SIG-M5 treated with dmso at 0.1 percent for 504 hours (cell line): ENCODE measurements at regions not wholly inside any gene's neighbourhood (a gene's known extent, or its start where the extent isn't known, plus 50 kb on each side); places are given as distances from the start of the nearest gene placed in this dataset.
"Not testable (repeated sequence)": the region's sequence is repeated elsewhere in the genome, so short reads cannot be mapped to it uniquely, and the experiment has no call there.

ENCODE experiments used
- DNase-seq: peaks from one replicate; lab custom pipeline; 2025; ENCODE audit not compliant: unreplicated experiment; lab: John Stamatoyannopoulos, UW

DNA sequence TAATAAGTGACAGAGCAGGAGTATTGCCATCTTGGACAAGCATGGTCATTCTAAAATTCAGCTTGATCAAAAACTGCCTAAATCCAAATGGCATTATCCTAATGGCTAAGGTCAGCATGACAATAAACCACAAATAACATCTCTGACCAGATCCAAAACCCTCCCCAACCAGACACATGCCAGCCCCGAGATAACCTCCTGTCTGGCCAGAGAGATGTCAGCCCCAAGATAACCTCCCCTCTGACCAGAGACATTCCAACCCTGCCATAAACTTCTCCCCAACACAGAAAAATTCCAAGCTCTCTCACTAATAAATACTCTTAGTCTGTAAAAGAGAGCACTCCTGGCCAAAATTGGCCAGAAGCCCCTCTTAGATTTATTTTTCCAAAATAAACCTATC, 470.5 kb upstream of the UBE2E2 start:
- DNase-seq: no peak

DNA sequence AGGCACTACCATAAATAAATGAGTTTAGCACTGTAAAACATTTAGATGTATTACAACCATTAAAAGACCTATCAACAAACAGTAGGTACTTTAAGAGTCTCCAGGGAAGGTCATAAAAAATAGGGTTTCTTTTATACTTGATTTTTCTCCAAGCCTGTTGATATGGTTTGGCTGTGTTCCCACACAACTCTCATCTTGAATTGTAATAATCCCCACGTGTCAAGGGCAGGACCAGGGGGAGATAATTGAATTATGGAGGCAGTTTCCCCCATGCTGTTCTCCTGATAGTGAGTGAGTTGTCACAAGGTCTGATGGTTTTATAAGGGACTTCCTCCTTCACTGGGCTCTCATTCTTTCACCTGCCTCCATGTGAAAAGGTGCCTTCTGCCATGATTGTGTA, 468.9 kb upstream of the UBE2E2 start:
- no peak for DNase-seq

DNA sequence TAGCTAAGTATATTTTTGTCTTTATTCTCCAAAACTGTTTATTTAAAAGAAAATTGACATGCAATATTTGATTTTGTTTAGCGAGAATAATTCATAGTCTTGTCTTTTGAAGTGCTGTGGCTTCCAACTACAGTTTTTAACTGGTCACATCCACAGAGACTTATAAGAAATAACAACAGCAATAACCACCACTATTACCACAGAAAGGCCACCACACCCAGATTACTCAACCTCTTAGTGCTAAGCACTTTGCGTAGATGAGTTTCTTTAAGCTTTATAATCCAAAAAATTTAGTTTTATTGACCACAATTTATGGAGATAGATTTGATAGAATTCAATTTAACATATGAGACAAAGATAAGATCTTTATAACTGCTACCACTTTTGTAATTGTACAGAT, 468.4 kb upstream of the UBE2E2 start:
- DNase-seq: no peak

DNA sequence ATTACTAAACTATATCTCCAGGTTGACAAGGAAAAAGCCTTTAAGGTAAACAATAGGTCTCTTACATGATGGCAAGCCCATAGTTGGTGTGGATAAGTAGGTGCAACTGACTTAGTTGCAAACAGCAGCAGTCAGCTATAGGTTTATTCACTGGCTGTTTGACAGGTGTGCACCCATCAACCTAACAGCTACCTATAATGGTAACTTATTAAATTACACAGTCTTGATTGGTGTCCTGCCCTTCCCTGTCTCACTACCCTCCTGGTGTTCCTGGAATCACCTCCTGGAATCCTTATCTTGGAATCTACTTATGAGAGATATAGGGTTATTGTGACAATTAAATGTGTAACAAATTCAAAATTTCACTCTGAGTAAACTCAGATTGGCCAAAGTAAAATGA, 467.8 kb upstream of the UBE2E2 start:
- DNase-seq: no peak

DNA sequence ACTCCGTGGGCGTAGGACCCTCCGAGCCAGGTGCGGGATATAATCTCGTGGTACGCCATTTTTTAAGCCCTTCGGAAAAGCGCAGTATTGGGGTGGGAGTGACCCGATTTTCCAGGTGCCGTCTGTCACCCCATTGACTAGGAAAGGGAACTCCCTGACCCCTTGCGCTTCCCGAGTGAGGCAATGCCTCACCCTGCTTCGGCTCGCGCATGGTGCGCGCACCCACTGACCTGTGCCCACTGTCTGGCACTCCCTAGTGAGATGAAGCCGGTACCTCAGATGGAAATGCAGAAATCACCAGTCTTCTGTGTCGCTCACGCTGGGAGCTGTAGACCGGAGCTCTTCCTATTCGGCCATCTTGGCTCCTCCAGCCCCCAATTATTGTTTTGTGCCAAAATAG, 459.7 kb upstream of the UBE2E2 start:
- not testable (repeated sequence) for DNase-seq

DNA sequence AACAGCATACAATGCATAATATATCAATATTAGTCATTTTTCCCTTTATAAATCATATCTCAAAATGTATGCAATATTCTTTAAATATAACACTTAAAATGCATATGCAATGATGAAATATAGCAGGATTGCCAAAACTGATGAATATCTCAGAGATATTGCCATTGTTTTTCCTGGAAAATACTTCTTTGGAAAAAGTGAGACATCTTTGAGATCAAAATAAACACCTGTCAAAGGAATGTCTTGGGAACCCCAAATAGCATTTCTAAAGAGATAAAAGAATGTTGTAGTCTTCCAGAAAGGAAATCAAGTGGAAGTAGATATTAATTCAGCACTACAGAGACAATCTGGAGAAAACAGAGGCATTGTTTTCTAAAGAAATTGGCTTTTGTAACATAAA, 457.8 kb upstream of the UBE2E2 start:
- no peak for DNase-seq

DNA sequence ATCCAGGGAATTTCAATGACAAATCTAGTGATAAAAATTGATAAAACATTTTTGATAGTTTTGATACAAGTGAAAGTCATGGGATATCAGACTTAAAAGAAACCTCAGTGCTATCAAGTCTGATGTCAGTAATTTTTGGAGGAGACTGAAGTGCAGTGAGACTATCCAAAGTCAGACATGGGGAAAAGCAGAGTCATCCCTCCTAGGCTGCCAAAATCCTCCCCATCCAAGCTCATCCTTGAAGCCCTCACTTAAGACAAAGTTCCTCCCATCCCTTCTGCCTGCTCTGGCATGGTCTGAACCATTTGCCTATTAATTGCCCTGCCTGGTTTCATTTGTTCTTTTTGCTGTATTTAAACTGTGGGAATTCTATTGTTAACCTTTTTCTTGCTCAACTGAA, 456.9 kb upstream of the UBE2E2 start:
- no peak for DNase-seq

DNA sequence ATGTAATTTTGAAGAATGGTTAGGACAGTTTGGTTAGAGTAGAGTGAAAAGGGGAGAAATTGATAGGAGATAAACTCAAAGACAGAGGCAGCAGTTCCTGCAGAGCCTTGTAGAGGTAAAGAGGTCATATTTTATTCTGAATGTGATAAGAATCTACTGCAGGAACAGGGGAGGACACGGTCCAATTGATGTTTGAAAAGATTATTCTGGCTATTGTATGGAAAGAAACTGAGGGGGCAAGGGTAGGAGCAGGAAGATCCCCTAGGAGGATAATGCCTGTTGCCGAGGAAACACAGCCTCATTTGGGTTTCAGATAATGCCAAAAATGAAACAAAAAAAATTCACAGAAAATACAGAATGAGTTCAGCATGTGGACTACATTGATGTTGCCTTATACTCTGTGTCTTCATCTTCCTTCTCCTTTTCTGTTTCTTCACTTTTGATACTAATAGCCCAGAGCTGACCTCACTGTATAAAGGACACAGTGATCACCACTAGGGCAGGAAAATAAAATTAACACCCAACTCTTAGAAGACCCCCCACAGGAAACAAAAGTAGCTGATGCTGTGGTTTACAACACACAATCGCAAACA, 454.6 kb upstream of the UBE2E2 start:
- no peak for DNase-seq

DNA sequence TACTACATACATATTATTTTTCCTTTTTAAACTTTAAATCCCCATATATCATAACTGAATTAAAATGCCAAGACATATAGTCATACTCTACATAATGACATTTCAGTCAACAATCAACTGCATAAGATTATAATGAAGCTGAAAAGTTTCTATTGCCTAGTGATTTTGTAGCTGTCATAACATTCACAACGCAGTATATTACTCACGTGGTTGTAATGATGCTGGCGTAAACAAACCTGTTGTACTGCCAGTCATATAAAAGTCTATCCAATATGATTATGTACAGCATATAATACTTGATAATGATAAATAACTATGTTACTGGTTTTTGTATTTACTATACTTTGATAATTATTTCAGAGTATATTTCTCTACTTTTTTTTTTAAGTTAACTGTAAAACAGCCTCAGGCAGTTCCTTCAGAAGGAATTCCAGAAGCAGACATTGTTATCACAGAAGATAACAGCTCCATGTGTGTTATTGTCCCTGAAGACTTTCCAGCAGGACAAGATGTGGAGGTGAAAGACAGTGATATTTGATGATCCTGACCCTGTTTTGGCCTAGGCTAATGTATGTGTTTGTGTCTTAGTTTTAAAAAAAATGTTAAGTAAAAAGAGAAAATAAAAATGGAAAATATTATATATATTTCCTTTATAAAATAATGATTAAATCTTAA, 443.4 kb upstream of the UBE2E2 start:
- no peak for DNase-seq

DNA sequence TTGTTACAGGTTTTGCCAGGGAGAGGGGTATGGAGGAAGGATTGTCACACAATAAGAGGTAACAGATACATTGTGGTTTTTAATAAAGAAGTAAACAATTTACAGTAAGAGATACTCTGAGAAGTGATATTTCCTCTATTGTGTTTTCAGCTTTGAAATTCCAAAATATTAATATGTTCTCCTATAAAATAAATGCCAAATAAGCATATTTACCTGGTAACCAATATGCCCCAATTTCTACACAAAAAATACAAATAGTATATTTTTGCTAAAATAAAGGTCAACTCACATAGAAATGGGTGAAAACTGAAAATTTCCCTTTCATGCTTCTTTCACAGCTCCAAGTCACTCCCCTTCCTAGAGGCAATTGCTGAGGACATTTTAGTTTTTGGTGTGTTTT, 437.4 kb upstream of the UBE2E2 start:
- DNase-seq: no peak

DNA sequence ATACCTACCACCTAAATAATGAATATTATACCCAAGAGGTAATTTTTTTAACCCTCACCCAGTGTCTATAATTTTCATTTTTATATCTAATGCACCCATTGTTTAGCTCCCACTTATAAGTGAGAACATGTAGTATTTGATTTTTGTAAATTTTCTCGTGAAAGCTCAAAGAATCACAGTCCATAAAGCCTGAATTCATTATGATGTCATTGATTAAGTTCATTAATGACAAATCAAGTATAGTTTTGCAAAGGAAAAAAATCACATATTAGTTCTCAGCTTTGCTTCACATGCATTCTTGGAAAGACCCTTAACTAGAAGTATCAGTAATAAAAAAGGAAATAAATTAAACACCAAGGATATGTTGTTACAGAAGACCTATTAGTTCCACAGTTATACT, 425.3 kb upstream of the UBE2E2 start:
- no peak for DNase-seq

DNA sequence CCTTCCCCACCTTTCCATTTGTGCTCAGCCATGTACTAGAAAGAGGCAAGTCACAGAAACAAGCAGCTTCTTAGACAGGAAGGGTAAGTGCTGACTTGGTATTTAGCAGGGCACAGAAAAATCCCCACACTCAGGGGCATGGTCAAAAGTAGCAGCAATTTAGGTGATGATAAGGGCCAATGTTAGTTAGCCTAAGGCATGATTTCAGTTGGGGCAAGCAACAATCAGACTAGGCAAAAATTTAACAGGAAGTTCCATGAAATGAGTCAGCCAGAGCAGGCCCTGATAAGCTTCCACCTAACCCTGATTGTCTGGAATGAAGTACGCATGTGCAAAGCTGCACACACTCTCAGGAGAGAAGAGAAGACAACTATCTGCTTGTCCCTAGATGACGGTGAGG, 423.4 kb upstream of the UBE2E2 start:
- no peak for DNase-seq

DNA sequence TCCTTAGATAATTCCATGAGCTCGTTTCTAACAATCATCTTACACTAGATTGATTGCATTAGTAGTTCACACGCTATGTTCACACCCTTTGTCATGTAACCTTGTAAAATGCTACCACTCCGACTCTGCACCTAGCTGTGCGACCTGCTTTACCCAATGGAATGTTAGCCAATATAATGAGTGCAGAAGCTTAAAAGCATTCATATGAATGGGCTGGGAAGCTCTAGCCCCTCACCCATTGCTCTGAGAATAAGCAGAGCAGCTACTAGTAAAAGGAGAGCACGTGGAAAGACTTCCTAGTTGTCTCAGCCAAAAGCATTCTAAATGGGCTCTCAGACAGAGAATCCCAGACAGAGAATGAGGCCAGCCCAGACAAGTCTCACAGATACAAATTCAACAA, 410.6 kb upstream of the UBE2E2 start:
- DNase-seq: no peak

DNA sequence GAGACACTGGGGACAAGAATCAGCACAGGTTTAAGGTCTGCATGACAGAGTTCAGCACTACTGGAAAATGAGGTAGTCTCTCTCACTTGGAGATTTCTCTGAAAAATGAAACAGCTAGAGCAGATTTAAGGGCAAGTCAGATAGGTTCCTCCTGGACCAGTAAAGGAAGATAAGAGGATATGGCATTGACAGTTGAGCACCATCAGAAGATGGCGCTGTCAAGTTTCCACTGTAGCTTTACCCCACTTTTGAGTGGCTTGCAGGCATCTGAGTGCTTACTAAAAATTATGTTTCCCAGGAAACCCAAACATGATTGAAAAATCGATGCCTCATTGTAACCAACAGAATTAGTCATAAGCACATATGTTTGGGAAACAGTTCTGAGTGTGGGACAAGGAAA, 407.2 kb upstream of the UBE2E2 start:
- DNase-seq: no peak

DNA sequence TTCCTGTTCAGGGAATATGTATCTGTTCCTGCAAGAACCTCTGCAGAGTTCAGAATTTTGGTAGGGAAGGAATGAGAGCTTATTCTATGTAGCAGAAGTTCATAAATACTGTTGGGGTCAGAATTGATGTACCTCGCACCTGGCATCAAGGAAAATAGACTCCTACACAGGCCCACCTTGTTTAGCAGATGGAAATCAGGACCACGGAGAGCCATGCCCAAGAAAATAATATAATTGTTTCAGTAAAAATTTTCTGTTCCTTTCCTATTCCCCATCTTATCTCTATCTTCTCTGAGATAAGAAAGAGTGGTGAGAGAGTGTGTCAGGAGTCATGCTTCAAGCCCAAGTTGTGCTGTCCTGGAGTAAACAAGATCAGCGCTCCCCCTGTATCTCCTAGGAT, 404.7 kb upstream of the UBE2E2 start:
- DNase-seq: no peak

DNA sequence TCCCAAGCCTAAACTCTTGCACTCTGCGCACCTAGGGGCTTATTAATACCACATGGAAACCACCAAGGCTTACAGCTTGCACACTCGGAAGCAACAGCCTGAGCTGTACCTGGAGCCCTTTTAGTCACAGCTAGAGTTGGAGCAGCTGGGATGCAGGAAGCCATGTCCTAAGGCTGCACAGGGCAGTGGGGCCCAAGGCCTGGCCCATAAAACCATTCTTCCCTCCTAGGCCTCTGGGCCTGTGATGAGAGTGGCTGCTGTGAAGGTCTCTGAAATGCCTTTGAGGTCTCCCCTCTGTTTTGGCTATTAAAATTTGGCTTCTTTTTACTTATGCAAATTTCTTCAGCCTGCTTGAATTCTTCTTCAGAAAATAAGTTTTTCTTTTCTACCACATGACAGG, 383.9 kb upstream of the UBE2E2 start:
- no peak for DNase-seq

DNA sequence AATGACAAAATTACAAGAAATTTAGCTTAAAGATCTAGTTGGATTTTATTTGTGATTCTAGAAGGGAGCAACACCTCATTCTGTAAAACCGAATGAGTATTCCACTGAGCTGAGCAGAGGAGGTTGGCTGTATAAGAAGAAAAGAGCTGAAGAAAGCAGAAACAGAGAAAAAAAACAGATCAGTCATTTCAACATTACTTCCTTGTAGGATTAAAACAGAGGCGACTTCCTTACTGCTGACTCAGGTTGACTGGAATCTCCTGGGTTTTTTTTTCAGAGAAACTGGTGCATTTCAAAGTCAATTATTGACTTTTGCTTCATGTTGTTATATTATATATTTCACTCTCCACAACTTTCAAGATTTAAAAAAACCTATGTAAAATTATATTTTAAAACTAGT, 368.1 kb upstream of the UBE2E2 start:
- no peak for DNase-seq

DNA sequence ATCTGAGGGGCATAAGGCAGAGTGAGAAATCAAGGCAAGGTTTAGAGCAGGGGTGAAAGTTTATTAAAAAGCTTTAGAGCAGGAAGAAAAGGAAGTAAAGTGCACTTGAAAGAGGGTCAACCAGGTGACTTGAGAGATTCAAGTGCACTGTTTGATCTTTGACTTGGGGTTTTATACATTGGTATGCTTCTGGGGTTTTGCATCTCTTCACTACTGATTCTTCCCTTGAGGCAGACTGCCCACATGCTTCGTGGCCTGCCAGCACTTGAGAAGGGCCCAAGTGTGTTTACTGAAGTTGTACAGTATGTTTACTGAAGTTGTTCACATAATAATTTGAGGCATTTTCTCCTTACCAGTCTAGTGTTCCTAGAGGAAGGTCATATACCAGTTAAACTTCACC, 367.0 kb upstream of the UBE2E2 start:
- DNase-seq: no peak

DNA sequence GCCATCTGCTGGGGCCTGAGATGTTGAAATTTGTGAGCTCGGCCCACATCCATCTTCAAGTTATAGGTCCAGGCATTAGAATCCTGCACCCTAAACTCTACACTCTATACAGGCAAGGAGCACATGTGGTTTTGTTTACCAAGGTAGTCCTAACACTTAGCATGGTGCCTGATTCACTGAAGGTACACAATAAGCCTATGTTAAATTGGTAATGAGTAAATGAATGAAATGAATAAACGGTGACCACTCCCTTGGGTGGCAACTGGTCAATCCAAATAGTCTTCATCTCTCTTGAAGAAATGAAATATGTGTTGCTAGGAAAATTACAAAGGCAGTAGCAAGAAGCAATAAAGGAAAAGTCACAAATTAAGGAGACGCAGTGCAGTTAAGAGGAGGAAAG, 359.3 kb upstream of the UBE2E2 start:
- no peak for DNase-seq

DNA sequence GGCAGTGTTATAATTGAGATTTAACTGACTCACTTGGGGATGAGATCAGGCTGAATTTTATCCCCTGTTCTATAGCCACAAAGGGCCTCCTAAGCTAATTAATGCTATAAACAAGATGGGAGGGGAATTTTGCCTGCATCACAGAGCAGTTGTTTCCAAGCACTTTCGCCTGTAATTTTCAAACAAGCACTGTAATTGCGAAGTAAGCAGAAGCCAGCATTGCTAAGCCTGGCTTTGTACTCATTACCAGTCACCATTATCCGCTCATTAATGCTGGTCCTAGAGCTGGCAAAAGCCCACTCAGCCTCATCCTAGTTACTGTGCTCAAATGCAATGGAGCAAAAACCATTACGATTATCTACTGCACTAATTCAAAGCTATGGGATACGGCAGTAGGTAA, 356.6 kb upstream of the UBE2E2 start:
- DNase-seq: no peak

DNA sequence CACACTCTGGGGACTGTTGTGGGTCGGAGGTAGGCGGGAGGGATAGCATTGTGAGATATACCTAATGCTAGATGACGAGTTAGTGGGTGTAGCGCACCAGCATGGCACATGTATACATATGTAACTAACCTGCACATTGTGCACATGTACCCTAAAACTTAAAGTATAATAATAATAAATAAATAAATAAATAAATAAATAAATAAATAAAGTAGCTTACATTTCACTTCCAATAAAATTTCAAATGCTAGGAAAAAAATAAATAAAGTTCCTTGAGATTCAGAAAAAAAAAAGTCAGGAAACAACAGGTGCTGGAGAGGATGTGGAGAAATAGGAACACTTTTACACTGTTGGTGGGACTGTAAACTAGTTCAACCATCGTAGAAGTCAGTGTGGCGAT, 353.5 kb upstream of the UBE2E2 start:
- DNase-seq: not testable (repeated sequence)

DNA sequence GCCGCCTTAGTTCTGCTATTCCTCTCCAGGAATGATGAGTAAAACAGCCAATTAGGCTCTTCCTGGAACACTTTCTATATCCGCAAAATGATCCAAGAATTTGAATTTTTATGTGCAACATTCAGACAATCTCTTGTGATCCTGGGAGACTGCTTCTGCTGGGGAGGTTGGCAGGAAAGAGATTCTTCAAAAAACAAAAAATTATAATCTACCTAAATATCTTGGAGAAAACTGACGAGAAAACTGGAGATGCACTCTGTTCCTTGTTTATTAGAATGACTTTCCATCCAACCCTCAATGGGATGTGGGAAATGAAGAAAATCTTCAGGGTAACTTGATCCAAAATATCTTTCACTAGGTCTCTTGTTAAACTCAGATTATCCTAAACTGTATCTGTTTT, 346.3 kb upstream of the UBE2E2 start:
- no peak for DNase-seq

DNA sequence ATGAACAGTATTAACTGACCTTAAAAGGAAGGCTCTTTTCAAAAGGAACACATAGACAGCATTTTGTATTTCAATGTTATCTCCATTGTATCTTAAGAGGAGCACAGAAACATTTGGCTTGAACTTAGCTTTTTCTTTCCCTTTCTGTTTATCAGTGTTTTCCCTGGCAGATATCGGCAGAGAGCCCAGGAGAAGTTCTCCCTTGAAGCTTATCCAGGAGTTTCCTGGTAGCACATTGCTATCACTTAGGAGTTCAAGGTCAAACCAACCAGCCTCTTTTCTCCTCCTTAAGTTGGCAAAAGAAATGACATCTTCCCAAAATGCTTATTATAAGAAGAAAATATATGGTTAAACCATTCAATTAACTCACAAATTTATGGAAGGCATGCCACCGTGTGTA, 344.6 kb upstream of the UBE2E2 start:
- no peak for DNase-seq
